Caco-2 (cell line): ENCODE measurements at regions not wholly inside any gene's neighbourhood (a gene's known extent, or its start where the extent isn't known, plus 50 kb on each side); places are given as distances from the start of the nearest gene placed in this dataset.

Experiments used
- BruUV-seq: library from RNA; stranded (reverse); fragments of 400-500 nt; replicated peaks from 2 replicates; lab custom pipeline; 2021; lab: Mats Ljungman, UMichigan
- CTCF ChIA-PET: fragments of 300-600 bp; sonication (Branson Sonifier 250); formaldehyde crosslinking; loops from one replicate; lab custom pipeline; 2022; ENCODE audit warnings: antibody characterized with exemption; lab: Charles Lee
- POLR2A ChIA-PET: fragments of 300-600 bp; sonication (Branson Sonifier 250); formaldehyde crosslinking; loops from one replicate; lab custom pipeline; 2022; ENCODE audit warnings: antibody characterized with exemption; lab: Charles Lee
- DNase-seq, 2 experiments: peaks; one replicate each; pipeline versions ENCODE4 v3.0.0 to v3.0.0-alpha.2; 2020 to 2022
- H3K27me3 ChIP-seq: replicated peaks from 2 replicates; pipeline ENCODE4 v1.6.0; 2011; ENCODE audit warnings: low read length; ENCODE audit not compliant: control insufficient read depth, insufficient read depth
- H3K36me3 ChIP-seq: 2 replicates; pipeline ENCODE4 v1.5.1; 2011; ENCODE audit warnings: low read length; ENCODE audit not compliant: control insufficient read depth, insufficient read depth
- H3K4me1 ChIP-seq: fragments of 250-450 bp; sonication (Bioruptor Pico); 2 replicates; pipeline ENCODE4 v1.5.1; 2020; ENCODE audit warnings: mild to moderate bottlenecking
- H3K4me3 ChIP-seq: 2 replicates; pipeline ENCODE4 v1.5.1; 2011; ENCODE audit warnings: low read depth, mild to moderate bottlenecking, control low read depth, low read length
- H3K9me3 ChIP-seq: fragments of 250-450 bp; sonication (Bioruptor Pico); 2 replicates; pipeline ENCODE4 v1.5.1; 2020; ENCODE audit warnings: mild to moderate bottlenecking, moderate library complexity
- H3K27ac Mint-ChIP-seq: one replicate; pipeline ENCODE4 v1.8.0; 2022; ENCODE audit warnings: mixed read lengths; ENCODE audit not compliant: unreplicated experiment
- H3K27me3 Mint-ChIP-seq: one replicate; pipeline ENCODE4 v1.8.0; 2022; ENCODE audit warnings: mixed read lengths; ENCODE audit not compliant: insufficient read depth, unreplicated experiment
- H3K36me3 Mint-ChIP-seq: one replicate; pipeline ENCODE4 v1.8.0; 2022; ENCODE audit warnings: mild to moderate bottlenecking, mixed read lengths; ENCODE audit not compliant: insufficient read depth, unreplicated experiment
- H3K4me1 Mint-ChIP-seq: one replicate; pipeline ENCODE4 v1.8.0; 2022; ENCODE audit warnings: low read depth, mixed read lengths; ENCODE audit not compliant: unreplicated experiment
- H3K4me3 Mint-ChIP-seq: one replicate; pipeline ENCODE4 v1.8.0; 2022; ENCODE audit warnings: mild to moderate bottlenecking, moderate library complexity, mixed read lengths; ENCODE audit not compliant: unreplicated experiment
- H3K9me3 Mint-ChIP-seq: one replicate; pipeline ENCODE4 v1.8.0; 2022; ENCODE audit warnings: mixed read lengths; ENCODE audit not compliant: unreplicated experiment
- intact Hi-C: fragments of 100-400 bp; cut with micrococcal nuclease; formaldehyde crosslinking; loops from one replicate; pipeline ENCODE4 v1.10.0; 2022; ENCODE audit not compliant: unreplicated experiment
- TF ChIP-seq, protein P1 (sequence below), 2 experiments: fragments of 200-600 bp in 1 of 2; IDR thresholded peaks; 1 replicate in 1 of 2; 2 replicates in 1 of 2; pipeline versions ENCODE4 v1.5.1 to v1.8.0; 2011 to 2022; ENCODE audit warnings: antibody characterized with exemption in 1 of 2, control low read depth in 1 of 2, inconsistent platforms in 1 of 2, low read depth in 1 of 2, low read length in 1 of 2, mild to moderate bottlenecking in 1 of 2, moderate library complexity in 1 of 2; ENCODE audit not compliant: insufficient read depth in 1 of 2, severe bottlenecking in 1 of 2, unreplicated experiment in 1 of 2

DNA sequence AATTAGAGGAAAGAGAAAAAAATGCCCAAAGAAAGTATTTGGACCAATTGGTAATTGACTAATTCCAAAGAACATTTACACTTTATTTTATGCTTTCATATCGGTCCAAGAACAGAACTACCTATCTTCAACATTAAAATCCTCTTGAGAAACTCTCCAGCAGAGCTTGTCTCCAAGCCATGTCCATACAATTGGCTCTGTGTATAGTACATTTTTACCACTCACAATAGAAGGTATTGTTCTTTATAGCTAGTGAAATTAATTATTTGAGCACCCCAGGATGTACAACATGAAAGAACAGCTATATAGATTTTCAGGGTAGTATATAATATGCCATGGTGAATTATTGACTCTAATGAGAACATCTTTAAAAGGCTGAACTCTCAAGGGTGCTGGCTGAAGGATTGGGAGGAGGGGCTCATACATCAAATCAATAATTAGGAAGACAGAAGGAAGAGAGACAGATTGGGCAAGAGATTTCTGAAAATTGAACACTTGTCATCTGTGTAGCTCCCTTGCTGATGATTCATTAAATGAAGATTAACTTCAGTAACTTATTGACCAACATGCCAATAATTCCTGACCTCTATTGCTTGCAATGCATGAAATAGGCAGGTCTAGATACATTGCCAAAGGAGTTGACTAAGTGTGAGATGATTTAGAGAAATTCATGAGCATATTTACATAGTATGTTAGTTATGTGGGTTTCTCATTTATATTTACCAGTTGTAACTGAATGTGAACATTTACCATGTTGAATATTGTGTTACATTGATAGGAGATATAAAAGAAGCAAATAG lies 249.7 kb downstream of the MTERF1 start:
- Histone ChIP-seq H3K9me3 (no peaks in the 10 kb centered on the region), H3K27me3 (no peaks in the 10 kb centered on the region), H3K4me3 (no peak overlapping the region), H3K4me1 (no peaks in the 10 kb centered on the region), H3K36me3 (no peaks in the 10 kb centered on the region)
- H3K4me1 Mint-ChIP-seq, result no peaks in the 10 kb centered on the region
- no peaks in the 10 kb centered on the region for H3K9me3 Mint-ChIP-seq
- H3K27ac Mint-ChIP-seq, result no peak overlapping the region
- TF ChIP-seq, protein P1, sequence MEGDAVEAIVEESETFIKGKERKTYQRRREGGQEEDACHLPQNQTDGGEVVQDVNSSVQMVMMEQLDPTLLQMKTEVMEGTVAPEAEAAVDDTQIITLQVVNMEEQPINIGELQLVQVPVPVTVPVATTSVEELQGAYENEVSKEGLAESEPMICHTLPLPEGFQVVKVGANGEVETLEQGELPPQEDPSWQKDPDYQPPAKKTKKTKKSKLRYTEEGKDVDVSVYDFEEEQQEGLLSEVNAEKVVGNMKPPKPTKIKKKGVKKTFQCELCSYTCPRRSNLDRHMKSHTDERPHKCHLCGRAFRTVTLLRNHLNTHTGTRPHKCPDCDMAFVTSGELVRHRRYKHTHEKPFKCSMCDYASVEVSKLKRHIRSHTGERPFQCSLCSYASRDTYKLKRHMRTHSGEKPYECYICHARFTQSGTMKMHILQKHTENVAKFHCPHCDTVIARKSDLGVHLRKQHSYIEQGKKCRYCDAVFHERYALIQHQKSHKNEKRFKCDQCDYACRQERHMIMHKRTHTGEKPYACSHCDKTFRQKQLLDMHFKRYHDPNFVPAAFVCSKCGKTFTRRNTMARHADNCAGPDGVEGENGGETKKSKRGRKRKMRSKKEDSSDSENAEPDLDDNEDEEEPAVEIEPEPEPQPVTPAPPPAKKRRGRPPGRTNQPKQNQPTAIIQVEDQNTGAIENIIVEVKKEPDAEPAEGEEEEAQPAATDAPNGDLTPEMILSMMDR (IDR thresholded peaks at IDR 0.05; ENCODE audit: insufficient read depth in 1 of 2, low read depth in 1 of 2, low read length in 1 of 2, severe bottlenecking in 1 of 2, unreplicated experiment in 1 of 2), result no peak
- BruUV-seq, result no TSS peak
- no peak for DNase-seq
- intact Hi-C loops, result loop anchor here (10.0 kb wide), 1 partner anchor 346 kb away; no protein-coding TSS in a partner anchor
- H3K36me3 Mint-ChIP-seq, result no peaks in the 10 kb centered on the region
- ChIA-PET POLR2A (no interaction called here), CTCF (no interaction called here)
- no peak overlapping the region for H3K4me3 Mint-ChIP-seq
- H3K27me3 Mint-ChIP-seq, result peaks cover 6% of the 10 kb centered on the region

DNA sequence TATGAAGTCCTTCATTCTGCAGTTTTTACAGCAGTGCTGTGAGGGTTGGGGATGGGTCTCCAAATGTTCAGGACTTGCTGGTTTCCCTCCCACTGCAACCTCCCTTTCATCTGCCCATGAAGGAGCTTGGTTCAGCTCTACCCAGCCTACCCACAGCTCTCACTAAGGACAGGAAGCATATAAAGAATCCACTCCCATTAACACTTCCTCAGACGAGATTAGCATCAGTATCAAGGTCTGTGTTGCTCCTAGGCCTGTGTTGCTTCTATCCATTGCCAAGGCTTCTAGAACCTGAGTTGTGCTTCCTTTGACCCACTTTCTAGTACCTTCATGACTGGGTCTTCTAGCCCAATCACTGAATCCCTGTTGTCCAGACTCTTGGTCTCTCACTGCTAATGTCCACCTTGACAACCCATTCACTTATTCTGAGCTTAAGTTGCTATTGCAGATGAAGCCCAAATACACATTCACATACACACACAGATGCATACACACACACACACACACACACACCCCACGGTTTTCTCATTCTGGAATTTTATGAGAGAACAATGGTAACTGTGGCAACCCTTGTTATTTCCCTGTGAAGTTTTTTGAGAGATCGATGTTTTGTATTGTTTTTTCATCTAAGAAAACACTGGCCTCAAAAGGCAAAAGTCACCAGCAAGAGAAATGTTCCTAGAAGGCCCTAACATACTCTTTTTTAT lies 248.1 kb downstream of the MTERF1 start:
- H3K9me3 ChIP-seq, result no peaks in the 10 kb centered on the region
- TF ChIP-seq, protein P1 (IDR thresholded peaks at IDR 0.05; ENCODE audit: insufficient read depth in 1 of 2, low read depth in 1 of 2, low read length in 1 of 2, severe bottlenecking in 1 of 2, unreplicated experiment in 1 of 2), result no peak
- CTCF ChIA-PET, result no interaction called here
- H3K27me3 ChIP-seq, result no peaks in the 10 kb centered on the region
- no peaks in the 10 kb centered on the region for H3K4me1 Mint-ChIP-seq
- H3K36me3 Mint-ChIP-seq, result no peaks in the 10 kb centered on the region
- no peak overlapping the region for H3K4me3 Mint-ChIP-seq
- intact Hi-C loops, result loop anchor here (10.0 kb wide), 1 partner anchor 348 kb away; no protein-coding TSS in a partner anchor
- no peaks in the 10 kb centered on the region for H3K9me3 Mint-ChIP-seq
- POLR2A ChIA-PET, result no interaction called here
- H3K27ac Mint-ChIP-seq, result no peak overlapping the region
- peaks cover 6% of the 10 kb centered on the region for H3K27me3 Mint-ChIP-seq
- H3K4me1 ChIP-seq, result no peaks in the 10 kb centered on the region
- H3K4me3 ChIP-seq, result no peak overlapping the region
- BruUV-seq, result no TSS peak
- DNase-seq, result no peak
- H3K36me3 ChIP-seq, result no peaks in the 10 kb centered on the region

DNA sequence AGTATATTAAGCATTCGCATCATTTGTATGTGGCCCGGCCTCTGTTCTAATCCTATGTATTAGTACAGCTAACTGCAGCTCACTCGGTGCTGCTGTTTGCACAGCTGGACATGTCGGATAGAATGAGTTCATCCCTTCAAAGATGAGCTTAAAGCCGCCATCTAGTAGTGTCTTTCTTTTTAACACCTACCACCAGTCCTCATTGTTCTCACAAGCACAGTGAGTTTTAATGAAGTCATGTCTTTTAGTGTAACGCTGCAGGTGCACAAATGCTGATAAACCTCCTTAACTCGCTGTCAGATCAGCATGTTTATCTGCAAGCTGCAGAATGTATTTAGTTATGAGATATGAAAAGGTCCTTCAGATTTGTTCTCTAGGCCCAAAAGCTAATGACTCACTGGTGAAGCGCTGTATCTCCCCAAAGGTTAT lies 247.5 kb downstream of the MTERF1 start:
- Mint-ChIP-seq H3K4me1 (no peaks in the 10 kb centered on the region), H3K27me3 (peaks cover 6% of the 10 kb centered on the region), H3K36me3 (no peaks in the 10 kb centered on the region), H3K27ac (no peak overlapping the region), H3K9me3 (no peaks in the 10 kb centered on the region), H3K4me3 (no peak overlapping the region)
- intact Hi-C loops, result loop anchor here (10.0 kb wide), 1 partner anchor 348 kb away; no protein-coding TSS in a partner anchor
- Histone ChIP-seq H3K36me3 (no peaks in the 10 kb centered on the region), H3K4me1 (no peaks in the 10 kb centered on the region), H3K9me3 (no peaks in the 10 kb centered on the region), H3K27me3 (no peaks in the 10 kb centered on the region), H3K4me3 (no peak overlapping the region)
- TF ChIP-seq, protein P1 (IDR thresholded peaks at IDR 0.05; ENCODE audit: insufficient read depth in 1 of 2, low read depth in 1 of 2, low read length in 1 of 2, severe bottlenecking in 1 of 2, unreplicated experiment in 1 of 2), result no peak
- POLR2A ChIA-PET, result no interaction called here
- no peak for DNase-seq
- CTCF ChIA-PET, result no interaction called here
- BruUV-seq, result no TSS peak
